Stimulated activated naive CD8-positive, alpha-beta T cell treated with anti-CD3 and anti-CD28 coated beads, Interleukin-15, Interleukin-2, amounts not matched to agents 100 ng/mL and 50 ng/mL, for 24 hours (primary cell): ENCODE measurements at regions not wholly inside any gene's neighbourhood (a gene's known extent, or its start where the extent isn't known, plus 50 kb on each side); places are given as distances from the start of the nearest gene placed in this dataset.
"Not testable (repeated sequence)": the region's sequence is repeated elsewhere in the genome, so short reads cannot be mapped to it uniquely, and the experiment has no call there.

Experiments used
- H3K27ac Mint-ChIP-seq: one replicate; pipeline ENCODE4 v1.8.0; 2021; ENCODE audit warnings: mild to moderate bottlenecking, mixed read lengths
- H3K27me3 Mint-ChIP-seq: one replicate; pipeline ENCODE4 v1.8.0; 2021; ENCODE audit warnings: mixed read lengths
- H3K36me3 Mint-ChIP-seq: one replicate; pipeline ENCODE4 v1.8.0; 2021; ENCODE audit warnings: low read depth, mixed read lengths
- H3K4me1 Mint-ChIP-seq: one replicate; pipeline ENCODE4 v1.8.0; 2021; ENCODE audit warnings: low read depth, mixed read lengths
- H3K4me3 Mint-ChIP-seq: one replicate; pipeline ENCODE4 v1.8.0; 2021; ENCODE audit warnings: mild to moderate bottlenecking, mixed read lengths
- H3K9me3 Mint-ChIP-seq: one replicate; pipeline ENCODE4 v1.8.0; 2021; ENCODE audit warnings: mixed read lengths

- H3K4me3 Mint-ChIP-seq, H3K36me3 Mint-ChIP-seq, H3K27me3 Mint-ChIP-seq, H3K27ac Mint-ChIP-seq, H3K9me3 Mint-ChIP-seq, H3K4me1 Mint-ChIP-seq: not testable (repeated sequence)
These were observed 51.1 kb downstream of the NBPF8 start for GRCh38 chr1:120465900-120466299.

- H3K4me1 Mint-ChIP-seq, H3K9me3 Mint-ChIP-seq, H3K36me3 Mint-ChIP-seq, H3K4me3 Mint-ChIP-seq, H3K27ac Mint-ChIP-seq, H3K27me3 Mint-ChIP-seq: not testable (repeated sequence)
These were observed 62.8 kb downstream of the NBPF8 start for GRCh38 chr1:120477663-120478062.

GRCh38 chr1:120478400-120478799 is 63.6 kb downstream of the NBPF8 start:
- not testable (repeated sequence) for H3K4me1 Mint-ChIP-seq, H3K27ac Mint-ChIP-seq, H3K4me3 Mint-ChIP-seq, H3K9me3 Mint-ChIP-seq, H3K27me3 Mint-ChIP-seq
- peaks cover 12% of the 10 kb centered on the region for H3K36me3 Mint-ChIP-seq

GRCh38 chr1:120487542-120487941 is 72.7 kb downstream of the NBPF8 start:
- peaks cover 12% of the 10 kb centered on the region for H3K36me3 Mint-ChIP-seq
- not testable (repeated sequence) for H3K27ac Mint-ChIP-seq, H3K4me1 Mint-ChIP-seq, H3K27me3 Mint-ChIP-seq, H3K9me3 Mint-ChIP-seq, H3K4me3 Mint-ChIP-seq

- H3K27ac Mint-ChIP-seq, H3K9me3 Mint-ChIP-seq, H3K36me3 Mint-ChIP-seq, H3K4me3 Mint-ChIP-seq, H3K27me3 Mint-ChIP-seq, H3K4me1 Mint-ChIP-seq: not testable (repeated sequence)
These were observed 74.4 kb downstream of the NBPF8 start for GRCh38 chr1:120489217-120489616.

- not testable (repeated sequence) for H3K4me3 Mint-ChIP-seq, H3K36me3 Mint-ChIP-seq, H3K27ac Mint-ChIP-seq, H3K9me3 Mint-ChIP-seq, H3K4me1 Mint-ChIP-seq, H3K27me3 Mint-ChIP-seq
These were observed 82.3 kb downstream of the NBPF8 start for GRCh38 chr1:120497145-120497544.

GRCh38 chr1:120503284-120503683 is 88.4 kb downstream of the NBPF8 start:
- not testable (repeated sequence) for H3K27ac Mint-ChIP-seq, H3K36me3 Mint-ChIP-seq, H3K4me1 Mint-ChIP-seq, H3K4me3 Mint-ChIP-seq, H3K27me3 Mint-ChIP-seq, H3K9me3 Mint-ChIP-seq

GRCh38 chr1:120506352-120506751 is 91.5 kb downstream of the NBPF8 start:
- H3K36me3 Mint-ChIP-seq, H3K27me3 Mint-ChIP-seq, H3K4me3 Mint-ChIP-seq, H3K4me1 Mint-ChIP-seq, H3K9me3 Mint-ChIP-seq, H3K27ac Mint-ChIP-seq: not testable (repeated sequence)

- not testable (repeated sequence) for H3K27ac Mint-ChIP-seq, H3K27me3 Mint-ChIP-seq, H3K4me3 Mint-ChIP-seq, H3K36me3 Mint-ChIP-seq, H3K4me1 Mint-ChIP-seq, H3K9me3 Mint-ChIP-seq
These were observed 93.5 kb downstream of the NBPF8 start for GRCh38 chr1:120508351-120508750.

GRCh38 chr1:120509258-120509657 is 94.4 kb downstream of the NBPF8 start:
- not testable (repeated sequence) for H3K4me3 Mint-ChIP-seq, H3K36me3 Mint-ChIP-seq, H3K27me3 Mint-ChIP-seq, H3K27ac Mint-ChIP-seq, H3K9me3 Mint-ChIP-seq, H3K4me1 Mint-ChIP-seq

- not testable (repeated sequence) for H3K27ac Mint-ChIP-seq, H3K4me1 Mint-ChIP-seq, H3K9me3 Mint-ChIP-seq, H3K4me3 Mint-ChIP-seq, H3K36me3 Mint-ChIP-seq, H3K27me3 Mint-ChIP-seq
These were observed 98.3 kb downstream of the NBPF8 start for GRCh38 chr1:120513099-120513498.

GRCh38 chr1:120513531-120513930 is 98.7 kb downstream of the NBPF8 start:
- H3K4me3 Mint-ChIP-seq, H3K27me3 Mint-ChIP-seq, H3K36me3 Mint-ChIP-seq, H3K9me3 Mint-ChIP-seq, H3K27ac Mint-ChIP-seq, H3K4me1 Mint-ChIP-seq: not testable (repeated sequence)

- not testable (repeated sequence) for H3K27ac Mint-ChIP-seq, H3K36me3 Mint-ChIP-seq, H3K9me3 Mint-ChIP-seq, H3K4me1 Mint-ChIP-seq, H3K27me3 Mint-ChIP-seq, H3K4me3 Mint-ChIP-seq
These were observed 104.4 kb downstream of the NBPF8 start for GRCh38 chr1:120519196-120519595.

- H3K27me3 Mint-ChIP-seq: not testable (repeated sequence)
These were observed 109.6 kb downstream of the NBPF8 start for GRCh38 chr1:120524416-120524815.

GRCh38 chr1:120525386-120525785 is 110.6 kb downstream of the NBPF8 start:
- not testable (repeated sequence) for H3K27ac Mint-ChIP-seq, H3K27me3 Mint-ChIP-seq, H3K4me1 Mint-ChIP-seq, H3K9me3 Mint-ChIP-seq, H3K36me3 Mint-ChIP-seq, H3K4me3 Mint-ChIP-seq

More at GRCh38 chr1:120524416-120524815, 109.6 kb downstream of the NBPF8 start:
- H3K36me3 Mint-ChIP-seq, H3K4me3 Mint-ChIP-seq, H3K4me1 Mint-ChIP-seq, H3K27ac Mint-ChIP-seq, H3K9me3 Mint-ChIP-seq: not testable (repeated sequence)

GRCh38 chr1:120529475-120530089 is 114.7 kb downstream of the NBPF8 start:
- not testable (repeated sequence) for H3K4me3 Mint-ChIP-seq, H3K27me3 Mint-ChIP-seq, H3K27ac Mint-ChIP-seq, H3K9me3 Mint-ChIP-seq, H3K36me3 Mint-ChIP-seq
- peaks cover 11% of the 10 kb centered on the region for H3K4me1 Mint-ChIP-seq

- H3K4me3 Mint-ChIP-seq, H3K27ac Mint-ChIP-seq, H3K9me3 Mint-ChIP-seq, H3K36me3 Mint-ChIP-seq, H3K27me3 Mint-ChIP-seq: not testable (repeated sequence)
- peaks cover 20% of the 10 kb centered on the region for H3K4me1 Mint-ChIP-seq
These were observed 116.6 kb downstream of the NBPF8 start for GRCh38 chr1:120531455-120531854.
